Upper lobe of left lung (tissue), 4 donors: ENCODE measurements at regions not wholly inside any gene's neighbourhood (a gene's known extent, or its start where the extent isn't known, plus 50 kb on each side); places are given as distances from the start of the nearest gene placed in this dataset.

Experiments used
- POLR2A ChIP-seq, 4 donors: fragments of 450-650 bp; IDR thresholded peaks; one replicate each; pipeline ENCODE4 v1.5.1; 2016 to 2017; ENCODE audit warnings: antibody characterized with exemption in 4 of 4, mild to moderate bottlenecking in 2 of 4
- TF ChIP-seq, protein P1 (sequence below), 6 experiments: fragments of 450-650 bp in 4 of 6; fragments of 200-600 bp in 2 of 6; sonication (generic) in 2 of 6; IDR thresholded peaks; one replicate each; pipeline ENCODE4 v1.5.1; 2016 to 2019; ENCODE audit warnings: antibody characterized with exemption in 6 of 6

GRCh38 chr10:22853906-22854447, 73.9 kb upstream of the ARMC3 start:
- TF ChIP-seq, protein P1, sequence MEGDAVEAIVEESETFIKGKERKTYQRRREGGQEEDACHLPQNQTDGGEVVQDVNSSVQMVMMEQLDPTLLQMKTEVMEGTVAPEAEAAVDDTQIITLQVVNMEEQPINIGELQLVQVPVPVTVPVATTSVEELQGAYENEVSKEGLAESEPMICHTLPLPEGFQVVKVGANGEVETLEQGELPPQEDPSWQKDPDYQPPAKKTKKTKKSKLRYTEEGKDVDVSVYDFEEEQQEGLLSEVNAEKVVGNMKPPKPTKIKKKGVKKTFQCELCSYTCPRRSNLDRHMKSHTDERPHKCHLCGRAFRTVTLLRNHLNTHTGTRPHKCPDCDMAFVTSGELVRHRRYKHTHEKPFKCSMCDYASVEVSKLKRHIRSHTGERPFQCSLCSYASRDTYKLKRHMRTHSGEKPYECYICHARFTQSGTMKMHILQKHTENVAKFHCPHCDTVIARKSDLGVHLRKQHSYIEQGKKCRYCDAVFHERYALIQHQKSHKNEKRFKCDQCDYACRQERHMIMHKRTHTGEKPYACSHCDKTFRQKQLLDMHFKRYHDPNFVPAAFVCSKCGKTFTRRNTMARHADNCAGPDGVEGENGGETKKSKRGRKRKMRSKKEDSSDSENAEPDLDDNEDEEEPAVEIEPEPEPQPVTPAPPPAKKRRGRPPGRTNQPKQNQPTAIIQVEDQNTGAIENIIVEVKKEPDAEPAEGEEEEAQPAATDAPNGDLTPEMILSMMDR (IDR thresholded peaks at IDR 0.05), result no peak
- no peak for TF ChIP-seq POLR2A (IDR thresholded peaks at IDR 0.05)
